ENCODE measurements at regions not wholly inside any gene's neighbourhood (a gene's known extent, or its start where the extent isn't known, plus 50 kb on each side); places are given as distances from the start of the nearest gene placed in this dataset.

DNA sequence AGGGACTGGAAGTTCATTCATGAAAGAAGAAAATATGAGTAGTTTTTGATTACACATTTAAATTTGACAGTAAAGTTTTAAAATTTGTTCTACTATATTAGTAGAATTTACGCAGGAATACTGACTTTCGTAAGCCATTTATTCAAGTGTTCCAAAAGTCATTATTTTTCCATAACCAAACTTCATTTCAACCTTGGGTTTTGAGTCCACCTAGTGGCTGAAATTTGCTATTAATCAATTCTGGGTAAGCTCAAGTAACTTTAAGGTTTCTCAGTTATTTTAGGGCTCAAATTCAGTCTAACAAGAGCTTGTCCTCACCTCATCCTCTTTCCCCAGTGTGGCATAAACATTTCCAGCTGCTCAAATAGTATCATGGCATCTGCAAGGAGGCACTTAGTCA, 175.4 kb downstream of the SH3BGRL start:
- TF ChIP-seq CTCF (IDR thresholded peaks at IDR 0.05; ENCODE audit: poor library complexity): peak; percentile 50
- no peak for TF ChIP-seq EZH2 (IDR thresholded peaks at IDR 0.05; ENCODE audit: borderline replicate concordance)

Data from hepatocyte (in vitro differentiated cells).